GM20431 (cell line): ENCODE measurements at regions not wholly inside any gene's neighbourhood (a gene's known extent, or its start where the extent isn't known, plus 50 kb on each side); places are given as distances from the start of the nearest gene placed in this dataset.

Experiments
- in situ Hi-C: fragments of 300-500 bp; cut with MseI, MboI; formaldehyde crosslinking; loops from one replicate; pipeline ENCODE4 v1.15.0; 2020; ENCODE audit warnings: low sequenced_read_pairs; ENCODE audit not compliant: unreplicated experiment

GRCh38 chr5:142479854-142480519 is 155.2 kb upstream of the SPRY4 start:
- in situ Hi-C loops: no loop called here

- in situ Hi-C loops: no loop called here
Observed at GRCh38 chr5:142479150-142479549, 154.3 kb upstream of the SPRY4 start.

- in situ Hi-C loops: no loop called here
Observed at GRCh38 chr5:142478113-142478512, 153.3 kb upstream of the SPRY4 start.

- in situ Hi-C loops: no loop called here
Observed at GRCh38 chr5:142475102-142475513, 150.3 kb upstream of the SPRY4 start.

GRCh38 chr5:142474431-142475094 is 149.7 kb upstream of the SPRY4 start:
- in situ Hi-C loops: no loop called here

GRCh38 chr5:142473038-142473437 is 148.2 kb upstream of the SPRY4 start:
- in situ Hi-C loops: no loop called here

- in situ Hi-C loops: no loop called here
Observed at GRCh38 chr5:142472306-142472951, 147.6 kb upstream of the SPRY4 start.

GRCh38 chr5:142466195-142466971 is 141.6 kb upstream of the SPRY4 start:
- in situ Hi-C loops: no loop called here

GRCh38 chr5:142465476-142465875 is 140.7 kb upstream of the SPRY4 start:
- in situ Hi-C loops: no loop called here

GRCh38 chr5:142463904-142464303 is 139.1 kb upstream of the SPRY4 start:
- in situ Hi-C loops: no loop called here

- in situ Hi-C loops: no loop called here
Observed at GRCh38 chr5:142461028-142461590, 136.3 kb upstream of the SPRY4 start.

- in situ Hi-C loops: no loop called here
Observed at GRCh38 chr5:142459209-142459608, 134.4 kb upstream of the SPRY4 start.

GRCh38 chr5:142455856-142456255 is 131.0 kb upstream of the SPRY4 start:
- in situ Hi-C loops: no loop called here

- in situ Hi-C loops: no loop called here
Observed at GRCh38 chr5:142453932-142454331, 129.1 kb upstream of the SPRY4 start.

GRCh38 chr5:142450419-142450818 is 125.6 kb upstream of the SPRY4 start:
- in situ Hi-C loops: no loop called here

GRCh38 chr5:142447887-142448286 is 123.1 kb upstream of the SPRY4 start:
- in situ Hi-C loops: no loop called here

- in situ Hi-C loops: no loop called here
Observed at GRCh38 chr5:142446960-142447279, 122.1 kb upstream of the SPRY4 start.

GRCh38 chr5:142446131-142446959 is 121.5 kb upstream of the SPRY4 start:
- in situ Hi-C loops: no loop called here

- in situ Hi-C loops: no loop called here
Observed at GRCh38 chr5:142445266-142445665, 120.4 kb upstream of the SPRY4 start.

GRCh38 chr5:142441616-142442015 is 116.8 kb upstream of the SPRY4 start:
- in situ Hi-C loops: no loop called here
